Tibial nerve (tissue), 4 donors: ENCODE measurements at regions not wholly inside any gene's neighbourhood (a gene's known extent, or its start where the extent isn't known, plus 50 kb on each side); places are given as distances from the start of the nearest gene placed in this dataset.

Source experiments
- EP300 ChIP-seq, 2 donors: sonication (generic); formaldehyde crosslinking; IDR thresholded peaks; one replicate each; pipeline ENCODE4 v1.6.1; 2017; ENCODE audit warnings: antibody characterized with exemption in 2 of 2, mild to moderate bottlenecking in 1 of 2
- POLR2A ChIP-seq, 2 donors: fragments of 450-650 bp; IDR thresholded peaks; one replicate each; pipeline ENCODE4 v1.6.1; 2017; ENCODE audit warnings: antibody characterized with exemption in 2 of 2, mild to moderate bottlenecking in 2 of 2, moderate library complexity in 2 of 2
- TF ChIP-seq, protein P1 (sequence below), 5 experiments: fragments of 200-600 bp in 3 of 5; fragments of 450-650 bp in 2 of 5; sonication (generic) in 3 of 5; IDR thresholded peaks; one replicate each; pipeline ENCODE4 v1.5.1; 2016 to 2019; ENCODE audit warnings: antibody characterized with exemption in 5 of 5, mild to moderate bottlenecking in 3 of 5, moderate library complexity in 2 of 5

DNA sequence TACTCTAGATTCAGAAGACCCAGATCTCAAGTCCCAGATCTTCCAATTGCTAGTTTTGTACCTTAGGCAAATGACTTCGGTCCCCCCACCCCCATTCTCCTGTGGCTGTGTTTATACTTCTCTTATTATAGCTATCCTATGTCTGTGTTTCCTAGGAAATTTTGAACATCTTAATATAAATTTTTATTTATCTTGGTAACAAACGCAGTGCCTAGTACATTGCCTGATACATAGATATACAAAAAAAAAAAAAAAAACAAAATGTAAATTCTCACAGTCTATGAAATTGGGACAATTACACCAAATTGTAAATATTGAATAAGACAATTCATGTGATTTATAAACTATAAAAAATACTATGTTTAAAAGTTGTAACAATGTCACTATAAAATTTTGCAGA lies 84.1 kb upstream of the SLC44A3 start:
- no peak for TF ChIP-seq POLR2A (IDR thresholded peaks at IDR 0.05)
- TF ChIP-seq, protein P1, sequence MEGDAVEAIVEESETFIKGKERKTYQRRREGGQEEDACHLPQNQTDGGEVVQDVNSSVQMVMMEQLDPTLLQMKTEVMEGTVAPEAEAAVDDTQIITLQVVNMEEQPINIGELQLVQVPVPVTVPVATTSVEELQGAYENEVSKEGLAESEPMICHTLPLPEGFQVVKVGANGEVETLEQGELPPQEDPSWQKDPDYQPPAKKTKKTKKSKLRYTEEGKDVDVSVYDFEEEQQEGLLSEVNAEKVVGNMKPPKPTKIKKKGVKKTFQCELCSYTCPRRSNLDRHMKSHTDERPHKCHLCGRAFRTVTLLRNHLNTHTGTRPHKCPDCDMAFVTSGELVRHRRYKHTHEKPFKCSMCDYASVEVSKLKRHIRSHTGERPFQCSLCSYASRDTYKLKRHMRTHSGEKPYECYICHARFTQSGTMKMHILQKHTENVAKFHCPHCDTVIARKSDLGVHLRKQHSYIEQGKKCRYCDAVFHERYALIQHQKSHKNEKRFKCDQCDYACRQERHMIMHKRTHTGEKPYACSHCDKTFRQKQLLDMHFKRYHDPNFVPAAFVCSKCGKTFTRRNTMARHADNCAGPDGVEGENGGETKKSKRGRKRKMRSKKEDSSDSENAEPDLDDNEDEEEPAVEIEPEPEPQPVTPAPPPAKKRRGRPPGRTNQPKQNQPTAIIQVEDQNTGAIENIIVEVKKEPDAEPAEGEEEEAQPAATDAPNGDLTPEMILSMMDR (IDR thresholded peaks at IDR 0.05): no peak
- TF ChIP-seq EP300 (IDR thresholded peaks at IDR 0.05): no peak
